GM12873 (cell line): ENCODE measurements at regions not wholly inside any gene's neighbourhood (a gene's known extent, or its start where the extent isn't known, plus 50 kb on each side); places are given as distances from the start of the nearest gene placed in this dataset.

Experiments used
- CTCF ChIP-seq: IDR thresholded peaks from 2 replicates; pipeline ENCODE4 v1.5.1; 2012; ENCODE audit warnings: low read depth, mild to moderate bottlenecking, moderate library complexity, low read length, control low read depth; ENCODE audit not compliant: insufficient read depth; ENCODE audit errors: missing control alignments

GRCh38 chr4:24720436-24720835 is 74.9 kb upstream of the SOD3 start:
- no peak for TF ChIP-seq CTCF

GRCh38 chr4:24720979-24721378 is 74.4 kb upstream of the SOD3 start:
- no peak for TF ChIP-seq CTCF

GRCh38 chr4:24722026-24722568 is 73.3 kb upstream of the SOD3 start:
- TF ChIP-seq CTCF, result no peak

- no peak for TF ChIP-seq CTCF
Measured at GRCh38 chr4:24727390-24728224, 67.8 kb upstream of the SOD3 start.

- TF ChIP-seq CTCF, result no peak
Measured at GRCh38 chr4:24729119-24729730, 66.1 kb upstream of the SOD3 start.

GRCh38 chr4:24730256-24731001 is 64.9 kb upstream of the SOD3 start:
- no peak for TF ChIP-seq CTCF

GRCh38 chr4:24731448-24731847 is 63.9 kb upstream of the SOD3 start:
- TF ChIP-seq CTCF, result no peak
